NCI-H460 (cell line): ENCODE measurements at regions not wholly inside any gene's neighbourhood (a gene's known extent, or its start where the extent isn't known, plus 50 kb on each side); places are given as distances from the start of the nearest gene placed in this dataset.

Experiments
- DNase-seq: peaks from one replicate; pipeline ENCODE4 v3.0.0-alpha.2; 2016; ENCODE audit warnings: low read depth; ENCODE audit errors: extremely low read depth

DNA sequence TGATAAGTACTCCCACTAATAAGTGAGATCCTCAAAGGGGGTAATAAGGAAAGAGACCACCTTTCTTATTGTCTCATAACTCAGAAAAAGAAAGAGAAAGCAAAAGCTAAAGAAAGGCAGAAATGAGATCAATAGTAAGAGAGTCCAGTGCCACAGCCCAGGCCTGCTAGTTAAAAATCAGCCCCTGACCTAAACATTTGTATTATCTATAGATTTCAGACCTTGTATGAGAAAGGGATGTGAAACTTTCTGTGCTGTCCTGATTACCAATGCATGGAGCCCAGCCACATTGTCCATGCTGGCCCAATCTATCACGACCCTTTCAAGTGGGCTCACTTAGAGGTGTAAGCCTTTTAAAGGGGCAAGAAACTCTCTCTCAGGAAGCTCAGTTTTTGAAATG is 684.8 kb upstream of the TSPY4 start:
- no peak for DNase-seq

DNA sequence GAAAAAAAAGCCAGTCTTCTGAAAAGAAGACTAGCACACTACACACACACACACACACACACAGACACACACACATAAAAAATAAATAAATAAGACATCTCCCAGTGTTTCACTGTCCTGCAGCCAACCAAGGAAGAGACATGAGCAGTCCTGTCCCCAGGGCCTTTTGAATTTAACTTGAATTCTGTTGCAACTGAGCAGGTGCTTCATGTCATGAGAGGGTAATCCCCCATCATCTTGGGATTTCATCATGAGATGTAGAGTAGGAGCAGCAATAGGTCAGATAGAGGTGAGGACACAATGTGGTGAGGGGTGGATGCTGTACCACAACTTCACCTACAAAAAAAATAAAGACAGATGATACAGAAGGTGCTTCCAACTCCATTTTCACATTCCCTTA is 682.2 kb upstream of the TSPY4 start:
- DNase-seq: no peak

DNA sequence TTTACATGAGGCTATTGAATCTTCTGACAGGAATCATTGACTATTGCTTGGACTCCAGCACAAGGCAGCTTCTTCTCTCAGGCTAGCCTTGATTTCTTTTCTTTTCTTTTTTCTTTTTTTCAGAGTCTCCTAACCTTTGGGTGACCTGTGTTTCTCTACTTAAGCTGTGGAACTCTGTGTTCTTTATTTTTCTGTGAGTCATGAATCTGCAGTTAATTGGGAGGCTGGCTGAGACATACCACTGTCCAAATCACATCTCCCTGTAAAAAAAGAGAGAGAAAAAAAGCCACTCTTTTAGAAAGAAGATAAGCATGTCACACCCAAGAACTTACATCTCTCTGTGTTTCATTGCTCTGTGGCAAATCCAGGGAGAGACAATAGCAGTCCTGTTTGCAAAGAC is 681.2 kb upstream of the TSPY4 start:
- DNase-seq: no peak

DNA sequence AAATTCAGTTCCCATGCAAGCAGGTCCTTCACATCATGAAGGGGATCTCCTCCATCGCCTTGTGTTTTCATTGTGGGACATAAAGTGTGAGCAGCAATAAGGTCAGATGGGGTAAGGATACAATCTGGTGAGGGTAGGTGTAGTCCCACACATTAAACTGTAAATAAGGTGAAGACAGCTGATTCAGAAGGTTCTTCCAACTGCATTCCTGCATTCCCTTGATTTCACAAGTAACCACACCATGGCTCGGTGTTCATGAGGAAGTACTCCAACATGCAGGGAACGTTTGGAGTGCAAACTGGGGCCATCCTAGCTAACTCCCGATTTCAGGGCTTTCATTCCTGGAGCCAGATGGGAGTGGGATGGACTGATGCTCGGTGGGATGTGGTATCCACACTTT is 680.7 kb upstream of the TSPY4 start:
- DNase-seq: no peak

DNA sequence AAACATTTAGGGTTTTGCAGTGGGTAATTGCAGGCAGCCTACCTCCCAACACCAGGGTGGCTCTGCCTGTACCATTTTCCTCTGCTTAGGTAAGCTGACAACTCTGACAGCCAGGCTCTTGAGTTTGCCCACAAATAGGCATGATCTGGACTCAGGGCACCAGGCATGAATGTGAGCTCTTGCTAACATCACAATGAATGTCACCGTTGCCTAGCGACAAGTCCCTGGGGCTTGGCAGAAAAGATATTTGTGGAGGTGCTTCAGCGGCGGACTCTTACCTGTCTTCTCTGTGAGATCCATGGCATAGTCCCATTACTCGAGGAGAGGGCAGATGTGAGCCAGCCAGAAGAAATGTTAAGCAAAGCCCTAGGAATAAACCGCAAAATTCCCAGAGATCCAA is 677.5 kb upstream of the TSPY4 start:
- no peak for DNase-seq

DNA sequence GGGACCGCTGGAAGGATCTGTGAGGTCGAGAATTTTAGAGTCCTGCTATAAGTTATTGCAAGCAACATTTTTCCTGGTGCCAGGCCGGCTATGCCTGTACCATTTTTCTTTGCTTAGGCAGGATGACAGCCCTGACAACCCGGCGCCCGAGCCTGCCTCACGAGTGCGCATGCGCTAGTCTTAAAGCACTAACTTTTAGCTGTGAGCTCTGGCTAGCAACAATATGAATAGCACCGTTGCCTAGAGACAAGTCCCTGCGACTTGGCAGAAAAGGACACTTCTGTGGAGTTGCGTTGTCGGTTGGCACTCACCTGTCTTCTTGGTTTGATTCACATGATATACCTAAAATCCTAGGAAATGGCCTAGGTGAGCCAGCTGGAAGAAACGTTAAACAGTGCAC is 663.4 kb upstream of the TSPY4 start:
- no peak for DNase-seq

DNA sequence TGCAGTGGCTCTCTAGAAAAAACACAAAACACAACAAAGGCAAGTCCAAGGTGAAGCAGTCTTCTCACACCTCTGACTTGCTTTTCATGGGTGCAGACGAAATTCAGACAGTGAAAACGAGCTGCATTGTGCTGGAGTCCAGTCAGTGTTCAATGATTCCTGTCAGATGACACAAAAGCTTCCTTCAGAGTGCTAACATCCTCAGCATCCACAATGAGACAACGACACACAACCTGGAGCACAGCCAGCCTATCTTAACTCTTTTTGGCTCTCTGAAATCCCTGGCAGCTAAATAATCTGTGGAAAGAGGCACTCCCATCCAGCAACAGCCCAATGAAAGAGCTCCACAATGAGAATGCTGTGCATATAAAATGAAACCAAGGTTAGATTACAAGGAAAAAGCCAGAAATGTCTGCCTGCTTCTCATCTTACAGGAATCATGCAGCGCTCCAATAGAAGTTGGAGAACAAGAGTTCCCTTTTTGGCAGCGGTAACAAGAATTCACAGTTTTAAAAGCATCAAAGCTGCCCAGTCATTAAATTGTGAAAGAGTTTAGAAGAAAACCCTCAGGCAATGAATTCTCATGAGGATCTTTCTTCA is 659.8 kb upstream of the TSPY4 start:
- no peak for DNase-seq

DNA sequence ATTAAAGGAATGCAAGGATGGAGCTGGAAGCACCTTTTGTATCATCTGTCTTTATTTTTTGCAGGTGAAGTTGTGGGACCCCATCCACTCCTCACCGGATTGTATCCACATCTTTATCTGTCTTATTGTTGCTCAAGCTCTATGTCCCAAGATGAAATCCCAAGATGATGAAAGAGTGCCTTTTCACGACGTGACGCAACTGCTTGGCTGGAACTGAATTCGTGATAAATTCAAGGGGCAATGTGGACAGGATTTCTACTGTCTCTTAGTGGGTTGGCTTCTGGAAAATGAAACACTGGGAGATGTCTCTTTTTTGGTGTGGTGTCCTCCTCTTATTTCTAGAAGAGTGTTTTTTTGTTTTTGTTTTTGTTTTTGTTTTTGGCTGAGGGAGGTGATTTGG is 650.1 kb upstream of the TSPY4 start:
- DNase-seq: no peak

DNA sequence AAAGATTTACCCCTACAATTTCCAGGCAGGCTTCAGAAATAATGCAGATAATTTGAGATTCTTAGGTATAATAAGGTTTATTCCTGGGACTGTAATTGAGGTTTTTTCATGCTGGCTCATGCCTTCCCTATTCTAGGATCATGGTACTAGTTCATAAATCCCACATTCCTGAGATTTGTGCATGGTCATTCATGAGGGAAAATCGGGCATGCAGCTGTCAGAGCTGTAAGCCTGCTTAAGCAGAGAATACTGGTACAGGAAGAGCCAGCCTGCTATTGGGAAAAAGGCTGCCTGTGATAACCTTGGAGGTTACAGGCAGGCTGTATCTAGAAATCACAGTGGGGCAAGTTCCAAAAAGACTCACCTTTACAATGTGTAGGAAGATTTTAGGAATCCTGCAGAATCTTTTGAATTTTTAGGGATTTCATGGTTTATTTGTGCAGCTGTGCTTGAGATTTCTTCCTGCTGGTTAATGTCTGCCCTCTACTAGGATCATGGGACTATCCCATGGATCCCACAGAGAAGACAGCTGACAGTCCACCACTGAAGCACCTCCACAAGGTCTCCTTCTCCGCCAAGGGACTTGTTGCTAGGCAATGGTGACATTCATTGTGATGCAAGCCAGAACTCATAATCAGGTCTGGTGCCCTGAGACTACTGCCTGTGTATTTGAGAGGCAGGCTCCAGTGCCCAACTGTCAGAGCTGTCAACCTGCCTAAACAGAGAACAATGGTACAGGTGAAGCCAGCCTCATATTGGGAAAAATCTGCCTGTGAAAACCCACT is 646.2 kb upstream of the TSPY4 start:
- no peak for DNase-seq

DNA sequence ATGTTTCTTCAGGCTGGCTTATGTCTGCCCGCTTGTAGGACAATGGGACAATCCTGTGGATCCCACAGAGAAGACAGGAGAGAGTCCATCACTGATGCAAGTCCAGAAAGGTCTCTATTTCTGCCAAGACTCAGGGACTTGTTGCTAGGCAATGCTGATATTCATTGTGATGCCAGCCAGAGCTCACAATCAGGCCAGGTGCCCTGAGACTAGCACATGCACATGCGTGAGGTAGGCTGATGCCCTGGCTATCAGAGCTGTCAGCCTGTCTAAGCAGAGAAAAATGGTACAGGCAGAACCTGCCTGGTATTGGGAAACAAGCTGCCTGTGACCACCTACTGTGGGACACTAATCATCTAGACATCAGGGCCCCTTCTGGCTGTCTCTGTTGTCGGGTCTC is 638.7 kb upstream of the TSPY4 start:
- no peak for DNase-seq

DNA sequence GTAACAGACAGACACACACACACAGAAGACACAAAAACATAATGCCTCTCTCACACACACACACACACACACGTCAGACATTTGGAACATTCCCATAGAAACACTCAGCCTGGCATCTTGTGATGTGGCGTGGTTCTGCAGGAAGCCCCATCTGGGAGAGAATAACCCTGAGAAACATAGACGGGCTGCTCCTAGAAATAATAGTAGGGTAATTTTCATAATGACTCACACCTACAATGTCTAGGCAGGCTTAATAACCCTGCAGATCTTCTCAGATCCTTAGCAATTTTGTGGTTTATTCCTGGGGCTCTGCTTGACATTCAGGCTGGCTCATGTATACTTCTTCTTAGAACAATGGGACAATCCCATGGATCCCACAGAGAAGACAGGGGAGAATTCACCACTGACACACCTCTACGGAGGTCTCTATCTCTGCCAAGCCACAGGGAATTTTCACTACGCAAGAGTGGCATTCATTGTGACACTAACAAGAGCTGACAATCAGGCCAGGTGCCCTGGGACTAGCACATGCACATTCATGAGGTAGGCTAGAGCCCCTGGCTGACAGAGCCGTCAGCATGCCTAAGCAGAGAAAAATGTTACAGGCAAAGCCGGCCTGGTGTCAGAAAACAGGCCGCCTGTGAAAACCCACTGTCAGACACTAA is 631.5 kb upstream of the TSPY4 start:
- no peak for DNase-seq

DNA sequence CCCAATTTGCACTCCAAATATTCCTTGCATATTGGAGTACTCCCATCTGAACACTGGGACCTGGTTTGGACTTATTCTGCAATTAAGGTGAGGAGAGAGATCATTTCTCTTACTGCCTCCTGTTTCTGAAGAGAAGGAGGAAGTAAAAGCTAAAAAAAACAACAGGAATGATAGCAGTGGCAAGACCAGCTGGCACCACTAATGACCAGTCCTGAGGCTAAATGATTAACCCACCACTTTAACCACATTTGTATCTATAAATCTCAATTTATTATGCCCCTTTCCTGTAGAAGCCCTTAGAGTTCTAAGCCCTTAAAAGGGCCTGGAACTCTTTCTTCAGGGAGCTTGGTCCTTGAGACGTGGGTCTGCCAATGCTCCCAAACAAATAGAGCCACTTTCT is 625.0 kb upstream of the TSPY4 start:
- no peak for DNase-seq

DNA sequence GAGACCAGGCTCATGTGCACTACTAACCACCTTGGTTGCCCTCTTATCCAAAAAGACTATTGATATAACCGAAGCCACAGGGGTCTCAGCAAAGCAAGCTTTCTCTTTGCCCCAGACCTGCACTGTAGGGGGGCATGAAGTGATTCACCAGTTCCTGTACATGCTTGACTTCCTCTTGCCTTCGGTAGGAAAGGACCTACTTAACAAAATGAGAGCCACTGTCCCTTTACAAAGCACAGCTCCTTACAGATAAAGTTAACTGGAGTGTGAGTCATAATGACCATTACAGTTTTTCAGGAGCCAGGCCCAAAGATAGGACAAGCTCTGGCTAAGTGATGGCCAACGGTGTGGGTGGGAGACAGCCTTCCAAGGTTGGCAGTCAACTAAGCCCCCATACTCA is 622.0 kb upstream of the TSPY4 start:
- no peak for DNase-seq

DNA sequence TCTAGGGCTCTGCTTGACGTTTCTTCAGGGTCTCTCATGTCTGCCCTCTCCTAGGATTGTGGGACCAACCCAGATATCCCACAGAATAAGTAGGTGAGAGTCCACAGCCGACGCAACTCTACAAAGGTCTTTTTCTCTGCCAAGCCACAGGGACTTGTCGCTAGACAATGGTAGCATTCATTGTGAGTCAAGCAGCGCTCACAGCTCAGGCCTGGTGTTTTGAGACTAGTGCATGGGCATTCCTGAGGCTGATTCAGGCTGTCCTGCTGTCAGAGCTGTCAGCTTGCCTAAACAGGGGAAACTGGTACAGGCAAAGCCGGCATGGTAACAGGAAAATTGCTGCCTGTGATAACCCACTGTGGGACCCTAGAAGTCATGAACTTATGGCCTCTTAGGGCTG is 610.6 kb upstream of the TSPY4 start:
- DNase-seq: no peak

DNA sequence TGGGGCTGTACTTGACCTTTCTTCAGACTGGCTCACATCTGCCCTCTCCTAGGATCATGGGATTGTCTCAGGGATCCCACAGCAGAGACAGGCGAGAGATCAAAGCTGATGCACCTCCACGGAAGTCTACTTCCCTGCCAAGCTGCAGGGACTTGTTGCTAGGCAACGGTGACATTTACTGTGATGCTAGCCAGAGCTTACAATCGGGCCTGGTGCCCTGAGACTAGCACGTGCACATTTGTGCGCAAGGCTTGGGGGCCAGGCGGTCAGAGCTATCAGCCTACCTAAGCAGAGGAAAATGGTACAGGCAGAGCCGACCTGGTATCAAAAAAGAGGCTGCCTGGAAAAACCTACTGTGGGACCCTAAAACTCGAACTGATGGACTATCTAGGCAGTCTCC is 607.3 kb upstream of the TSPY4 start:
- DNase-seq: no peak

DNA sequence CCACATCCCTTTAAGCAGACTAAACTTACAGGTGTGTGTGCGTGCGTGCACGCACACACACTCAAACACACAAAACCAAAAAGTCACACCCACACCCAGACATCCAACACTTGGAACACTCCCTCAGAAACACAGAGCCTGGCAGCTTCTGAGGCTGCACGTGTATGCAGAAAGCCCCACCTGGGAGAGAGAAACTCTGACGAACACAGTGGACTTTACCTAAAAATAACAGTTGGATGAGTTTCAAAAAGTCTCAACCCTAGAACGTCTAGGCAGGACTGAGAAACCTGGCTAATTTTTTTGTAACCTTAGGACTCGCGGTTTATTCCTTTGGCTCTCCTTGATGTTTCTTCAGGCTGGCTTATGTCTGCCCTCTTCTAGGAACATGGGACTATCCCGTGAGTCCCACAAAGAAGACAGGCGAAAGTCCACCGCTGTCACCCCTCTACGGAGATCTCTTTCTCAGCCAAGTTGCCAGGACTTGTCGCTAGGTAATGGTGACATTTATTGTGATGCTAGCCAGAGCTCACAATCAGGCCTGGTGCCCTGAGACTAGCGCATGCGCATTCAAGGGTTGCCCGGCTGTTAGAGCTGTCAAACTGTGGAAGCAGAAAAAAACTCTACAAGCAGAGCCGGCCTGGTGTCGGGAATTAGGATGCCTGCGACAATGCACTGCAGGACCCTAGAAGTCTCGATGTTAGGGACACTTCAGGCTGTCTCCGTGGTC is 595.8 kb upstream of the TSPY4 start:
- no peak for DNase-seq

DNA sequence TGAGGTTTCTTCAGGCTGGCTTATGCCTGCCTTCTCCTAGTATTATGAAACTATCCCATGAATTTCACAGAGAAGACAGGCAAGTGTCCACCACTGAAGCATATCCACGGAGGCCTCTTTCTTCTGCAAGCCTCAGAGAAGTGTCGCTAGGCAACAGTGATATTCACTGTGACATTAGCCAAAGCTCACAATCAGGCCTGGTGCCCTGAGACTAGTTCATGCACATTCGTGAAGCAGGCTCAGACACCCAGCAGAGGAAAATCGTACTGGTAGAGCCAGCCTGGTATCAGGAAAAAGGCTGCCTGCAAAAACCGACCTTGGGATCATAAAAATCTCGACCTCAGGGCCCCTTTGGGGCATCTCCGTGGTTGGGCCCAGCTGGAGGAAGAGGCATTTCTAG is 573.1 kb upstream of the TSPY4 start:
- DNase-seq: no peak

DNA sequence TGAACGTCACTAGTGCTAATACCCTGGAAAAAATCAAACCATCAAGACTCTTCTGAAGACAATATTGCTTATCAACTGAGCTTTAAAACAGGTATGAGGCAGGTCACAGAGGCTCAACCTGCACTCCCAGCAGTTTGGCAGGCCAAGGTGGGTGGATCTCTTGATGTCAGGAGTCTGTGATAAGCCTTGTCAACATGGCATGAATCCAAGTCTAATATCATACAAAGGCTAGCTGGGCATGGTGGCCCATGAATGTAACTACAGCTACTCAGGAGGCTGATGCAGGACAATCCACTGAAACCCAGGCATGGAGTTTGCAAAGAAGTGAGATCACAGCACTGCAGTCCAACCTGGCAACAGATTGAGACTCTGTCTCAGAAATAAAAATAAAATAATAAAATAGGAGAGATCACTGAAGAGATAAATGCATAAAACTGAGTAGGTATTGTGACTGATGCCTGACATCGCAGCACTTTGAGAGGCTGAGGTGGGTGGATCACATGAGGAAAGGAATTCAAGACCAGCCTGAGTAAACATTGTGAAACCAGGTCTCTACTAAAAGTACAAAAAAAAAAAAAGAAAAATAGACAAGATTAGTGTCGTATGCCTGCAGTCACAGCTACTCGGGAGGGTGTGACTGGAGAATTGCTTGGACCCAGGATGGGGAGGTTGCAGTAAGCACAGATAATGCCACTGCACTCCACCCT is 555.9 kb upstream of the TSPY4 start:
- no peak for DNase-seq

DNA sequence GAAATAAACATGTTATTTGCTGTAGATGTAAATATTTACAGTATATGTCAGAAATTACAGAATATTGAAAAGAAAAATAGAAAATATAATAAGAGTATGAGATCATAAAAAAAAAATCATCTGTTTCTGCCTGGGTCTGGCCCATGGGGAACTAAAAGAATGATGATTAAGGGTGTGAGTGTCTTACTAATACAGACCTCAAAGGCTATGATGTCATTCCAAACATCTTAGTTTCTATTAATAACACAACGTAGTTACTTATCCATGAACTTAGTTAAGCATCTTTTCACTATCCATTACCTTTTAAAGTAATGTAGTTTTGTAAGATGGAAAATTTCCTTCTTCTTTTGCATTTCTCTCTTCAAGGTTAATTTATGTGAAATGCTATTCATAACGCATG is 542.7 kb upstream of the TSPY4 start:
- no peak for DNase-seq

DNA sequence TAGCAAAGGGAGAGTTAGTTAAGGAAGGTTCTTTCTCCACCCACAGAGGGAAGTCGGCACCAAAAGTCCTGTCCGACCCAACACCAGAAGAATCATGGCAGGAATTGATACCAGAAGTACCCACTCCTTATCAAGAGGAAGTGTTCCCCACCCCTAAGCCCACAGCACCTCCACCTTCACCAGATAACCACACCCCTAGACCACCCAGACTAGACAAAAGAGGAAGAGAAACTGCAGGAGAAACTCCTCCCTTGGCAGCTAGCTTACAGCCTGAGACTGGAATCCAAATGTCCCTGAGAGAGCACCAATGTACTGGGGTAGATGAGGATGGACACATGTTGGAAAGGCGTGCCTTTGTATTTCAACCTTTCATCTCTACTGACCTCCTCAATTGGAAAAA is 532.9 kb upstream of the TSPY4 start:
- DNase-seq: no peak
